ENCODE measurements at regions not wholly inside any gene's neighbourhood (a gene's known extent, or its start where the extent isn't known, plus 50 kb on each side); places are given as distances from the start of the nearest gene placed in this dataset.

- DNase-seq, result no peak
Measured at GRCh38 chr6:105991561-105992314, 94.4 kb upstream of the PRDM1 start.

- DNase-seq, result no peak
Measured at GRCh38 chr6:105990151-105990550, 96.0 kb upstream of the PRDM1 start.

- no peak for DNase-seq
Measured at GRCh38 chr6:105988812-105989577, 97.1 kb upstream of the PRDM1 start.

- DNase-seq, result no peak
Measured at GRCh38 chr6:105988321-105988720, 97.8 kb upstream of the PRDM1 start.

GRCh38 chr6:105987516-105987915, 98.6 kb upstream of the PRDM1 start:
- DNase-seq, result no peak

- DNase-seq, result no peak
Measured at GRCh38 chr6:105986998-105987397, 99.1 kb upstream of the PRDM1 start.

GRCh38 chr6:105985816-105986632, 100.1 kb upstream of the PRDM1 start:
- peak in 1 of 51 donors; percentile 4 for DNase-seq

GRCh38 chr6:105985098-105985815, 100.9 kb upstream of the PRDM1 start:
- no peak for DNase-seq

- DNase-seq, result no peak
Measured at GRCh38 chr6:105983763-105984162, 102.4 kb upstream of the PRDM1 start.

- no peak for DNase-seq
Measured at GRCh38 chr6:105982761-105983540, 103.2 kb upstream of the PRDM1 start.

- no peak for DNase-seq
Measured at GRCh38 chr6:105981888-105982358, 104.2 kb upstream of the PRDM1 start.

GRCh38 chr6:105981002-105981887, 104.9 kb upstream of the PRDM1 start:
- DNase-seq, result no peak

GRCh38 chr6:105978974-105979373, 107.2 kb upstream of the PRDM1 start:
- DNase-seq, result no peak

GRCh38 chr6:105977934-105978504, 108.1 kb upstream of the PRDM1 start:
- no peak for DNase-seq

GRCh38 chr6:105974986-105975385, 111.2 kb upstream of the PRDM1 start:
- DNase-seq, result no peak

- DNase-seq, result no peak
Measured at GRCh38 chr6:105972440-105972839, 113.7 kb upstream of the PRDM1 start.

GRCh38 chr6:105968603-105969333, 117.4 kb upstream of the PRDM1 start:
- DNase-seq, result no peak

- no peak for DNase-seq
Measured at GRCh38 chr6:105967917-105968602, 118.1 kb upstream of the PRDM1 start.

Data from hypothalamus (tissue), 51 donors.